Activated CD8-positive, alpha-beta memory T cell treated with anti-CD3 and anti-CD28 coated beads, Interleukin-2, amount 50 U/mL, for 48 hours (primary cell): ENCODE measurements at regions not wholly inside any gene's neighbourhood (a gene's known extent, or its start where the extent isn't known, plus 50 kb on each side); places are given as distances from the start of the nearest gene placed in this dataset.

Experiments used
- DNase-seq: peaks from one replicate; pipeline ENCODE4 v3.0.0-alpha.2; 2020

GRCh38 chr2:144703852-144704708, 184.2 kb upstream of the ZEB2 start:
- no peak for DNase-seq

GRCh38 chr2:144702051-144702450, 182.1 kb upstream of the ZEB2 start:
- no peak for DNase-seq

GRCh38 chr2:144701259-144701658, 181.3 kb upstream of the ZEB2 start:
- no peak for DNase-seq

- no peak for DNase-seq
These were observed 178.2 kb upstream of the ZEB2 start for GRCh38 chr2:144698156-144698555.

GRCh38 chr2:144695657-144696056, 175.7 kb upstream of the ZEB2 start:
- no peak for DNase-seq

GRCh38 chr2:144694456-144694855, 174.5 kb upstream of the ZEB2 start:
- no peak for DNase-seq

GRCh38 chr2:144693179-144693578, 173.3 kb upstream of the ZEB2 start:
- DNase-seq = no peak

- DNase-seq = no peak
These were observed 172.7 kb upstream of the ZEB2 start for GRCh38 chr2:144692661-144693060.

GRCh38 chr2:144690771-144691170, 170.9 kb upstream of the ZEB2 start:
- DNase-seq = no peak

GRCh38 chr2:144686518-144687215, 166.7 kb upstream of the ZEB2 start:
- DNase-seq = no peak

GRCh38 chr2:144683966-144684365, 164.0 kb upstream of the ZEB2 start:
- no peak for DNase-seq

GRCh38 chr2:144683107-144683753, 163.3 kb upstream of the ZEB2 start:
- DNase-seq = no peak

- DNase-seq = no peak
These were observed 162.3 kb upstream of the ZEB2 start for GRCh38 chr2:144682248-144682647.

- DNase-seq = no peak
These were observed 161.5 kb upstream of the ZEB2 start for GRCh38 chr2:144681389-144681788.

- no peak for DNase-seq
These were observed 160.0 kb upstream of the ZEB2 start for GRCh38 chr2:144679942-144680341.

GRCh38 chr2:144678736-144679135, 158.8 kb upstream of the ZEB2 start:
- no peak for DNase-seq

GRCh38 chr2:144675731-144676130, 155.8 kb upstream of the ZEB2 start:
- no peak for DNase-seq

GRCh38 chr2:144675331-144675730, 155.4 kb upstream of the ZEB2 start:
- no peak for DNase-seq

GRCh38 chr2:144674071-144674470, 154.2 kb upstream of the ZEB2 start:
- DNase-seq = no peak

GRCh38 chr2:144673456-144673855, 153.5 kb upstream of the ZEB2 start:
- no peak for DNase-seq

GRCh38 chr2:144671695-144672455, 152.0 kb upstream of the ZEB2 start:
- DNase-seq = no peak

GRCh38 chr2:144670738-144671137, 150.8 kb upstream of the ZEB2 start:
- DNase-seq = no peak

- DNase-seq = no peak
These were observed 150.2 kb upstream of the ZEB2 start for GRCh38 chr2:144670080-144670479.
